ENCODE measurements at regions not wholly inside any gene's neighbourhood (a gene's known extent, or its start where the extent isn't known, plus 50 kb on each side); places are given as distances from the start of the nearest gene placed in this dataset.
"Not testable (repeated sequence)": the region's sequence is repeated elsewhere in the genome, so short reads cannot be mapped to it uniquely, and the experiment has no call there.

DNA sequence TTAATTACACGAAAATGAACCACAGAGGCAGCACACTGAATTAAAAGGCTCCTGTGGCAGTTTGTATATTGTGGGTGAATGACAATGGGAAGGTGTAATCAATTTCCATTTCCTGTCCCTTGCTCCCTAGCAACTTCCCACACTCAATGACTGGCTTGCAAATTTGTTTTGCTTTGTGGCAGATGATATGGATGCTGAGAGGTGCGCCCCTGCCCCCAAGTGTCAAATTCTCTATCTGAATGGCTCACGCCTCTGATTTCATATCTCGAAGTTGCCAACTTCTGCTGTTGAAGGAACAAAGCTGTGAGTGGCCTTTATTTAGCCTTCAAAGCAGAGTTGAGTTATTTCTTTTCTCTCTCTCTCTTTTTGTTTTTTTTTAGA is 86.0 kb downstream of the FOXD2 start:
- DNase-seq: no peak

DNA sequence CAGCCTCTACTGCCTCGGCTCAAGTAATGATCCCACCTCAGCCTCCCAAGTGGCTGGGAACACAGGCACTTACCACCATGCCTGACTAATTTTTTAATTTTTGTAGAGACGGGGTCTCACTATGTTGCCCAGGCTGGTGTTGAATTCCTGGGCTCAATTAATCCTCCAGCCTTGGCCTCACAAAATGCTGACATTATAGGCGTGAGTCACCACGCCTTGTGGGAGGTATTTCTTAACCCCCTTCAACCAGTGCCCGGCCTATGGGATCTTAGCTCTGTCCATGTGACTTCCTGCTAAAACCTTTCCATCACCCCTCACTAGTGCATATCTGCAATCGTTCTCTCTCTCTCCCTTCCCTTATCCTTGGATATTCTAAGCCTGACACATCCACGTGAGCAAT is 86.4 kb downstream of the FOXD2 start:
- DNase-seq: peak; percentile 50

DNA sequence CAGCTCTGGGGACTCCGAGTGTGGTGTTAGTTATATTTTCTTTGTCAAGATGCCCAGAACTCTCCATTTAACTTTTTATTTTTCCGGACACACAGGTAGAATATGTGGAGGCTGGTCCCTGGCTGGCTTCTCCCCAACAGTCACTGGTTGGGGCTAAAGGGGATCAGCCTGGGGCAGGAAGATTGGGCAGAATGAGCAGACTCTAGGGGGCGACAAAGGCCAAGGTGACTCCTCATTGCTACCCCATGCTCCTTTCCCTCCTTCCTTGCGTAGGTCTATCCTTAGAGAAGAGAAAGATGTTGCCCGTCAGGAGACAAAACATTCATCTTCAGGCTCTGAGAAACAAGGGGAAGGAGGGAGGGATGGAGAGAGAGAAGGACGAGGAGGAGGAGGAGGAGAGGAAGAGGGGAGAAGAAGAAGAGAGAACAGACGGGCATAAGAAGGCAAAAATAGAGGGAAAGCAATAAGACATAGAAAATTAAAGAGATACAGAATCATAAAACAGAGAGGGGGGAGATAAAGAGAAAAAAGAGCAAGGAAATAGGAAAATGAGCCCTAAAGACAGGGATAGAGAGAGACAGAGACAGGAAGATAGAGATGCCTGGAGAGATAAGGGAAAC is 89.9 kb downstream of the FOXD2 start:
- DNase-seq: no peak

DNA sequence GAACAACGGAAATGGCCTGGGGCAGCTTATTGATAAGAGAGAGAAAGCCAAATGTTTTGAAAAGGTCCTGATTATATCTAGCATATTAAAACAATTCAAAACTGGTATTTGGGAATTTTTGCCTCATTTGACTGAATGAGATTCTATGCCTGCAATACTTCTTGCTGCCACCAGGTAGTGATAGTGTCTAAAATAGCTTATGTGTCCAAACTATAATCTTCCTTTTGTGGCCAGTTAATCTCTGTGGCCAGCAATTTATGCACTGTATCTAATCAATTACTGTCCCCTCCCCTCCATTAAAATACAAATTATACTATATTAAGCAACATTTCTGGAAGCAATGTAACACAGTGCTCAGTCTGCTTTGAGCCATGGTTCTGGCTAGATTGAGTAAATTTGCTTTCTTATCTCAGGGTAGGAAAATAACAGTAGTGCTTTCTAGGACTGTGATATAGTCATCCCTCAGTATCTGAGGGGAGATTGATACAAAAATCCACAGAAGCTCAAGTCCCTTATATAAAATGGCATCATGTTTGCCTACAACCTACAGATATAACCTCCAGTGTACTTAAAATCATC is 91.8 kb downstream of the FOXD2 start:
- DNase-seq: no peak

DNA sequence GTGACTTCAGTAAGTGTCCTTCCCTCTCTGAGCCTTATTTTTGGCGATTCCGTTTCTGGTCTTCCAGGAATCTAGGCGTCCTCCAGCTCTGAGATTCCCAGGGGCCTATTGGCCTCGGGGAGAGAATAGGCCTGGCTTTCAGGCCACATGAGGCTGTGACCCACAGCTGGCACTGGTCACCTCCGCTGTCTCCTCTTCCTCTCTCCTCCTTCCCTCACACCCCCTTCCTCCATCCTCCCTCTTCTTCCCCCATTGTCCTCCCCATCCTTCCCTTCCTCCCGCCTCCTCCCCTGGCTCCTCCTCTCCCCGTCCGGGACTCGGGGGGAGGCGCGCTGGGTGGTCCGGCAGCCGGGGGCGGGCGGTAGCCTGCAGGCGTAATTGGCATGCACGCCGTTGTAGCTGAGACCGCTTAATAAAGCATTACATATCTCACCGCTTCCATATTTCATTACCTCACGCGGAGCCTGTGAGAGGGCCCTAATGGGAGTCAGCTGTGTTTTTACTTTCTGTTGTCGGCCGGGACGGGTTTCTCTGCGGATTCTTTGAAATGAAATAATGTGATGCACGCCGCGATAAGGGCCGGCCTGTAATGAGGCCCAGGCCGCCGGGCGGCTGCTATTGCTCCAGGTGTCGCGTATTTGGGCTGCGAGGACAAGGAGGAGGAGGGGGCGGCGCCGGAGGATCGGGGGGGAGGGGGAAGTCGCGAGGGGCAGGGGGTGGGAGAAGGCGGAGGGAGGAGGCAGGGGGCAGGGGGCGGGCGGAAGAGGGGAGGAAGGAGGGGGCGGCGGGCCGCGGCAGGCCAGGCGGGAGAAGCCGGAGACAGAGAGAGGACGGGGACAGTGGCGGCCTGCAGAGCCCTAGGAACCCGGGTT is 95.3 kb downstream of the FOXD2 start:
- DNase-seq: peak; percentile 21

DNA sequence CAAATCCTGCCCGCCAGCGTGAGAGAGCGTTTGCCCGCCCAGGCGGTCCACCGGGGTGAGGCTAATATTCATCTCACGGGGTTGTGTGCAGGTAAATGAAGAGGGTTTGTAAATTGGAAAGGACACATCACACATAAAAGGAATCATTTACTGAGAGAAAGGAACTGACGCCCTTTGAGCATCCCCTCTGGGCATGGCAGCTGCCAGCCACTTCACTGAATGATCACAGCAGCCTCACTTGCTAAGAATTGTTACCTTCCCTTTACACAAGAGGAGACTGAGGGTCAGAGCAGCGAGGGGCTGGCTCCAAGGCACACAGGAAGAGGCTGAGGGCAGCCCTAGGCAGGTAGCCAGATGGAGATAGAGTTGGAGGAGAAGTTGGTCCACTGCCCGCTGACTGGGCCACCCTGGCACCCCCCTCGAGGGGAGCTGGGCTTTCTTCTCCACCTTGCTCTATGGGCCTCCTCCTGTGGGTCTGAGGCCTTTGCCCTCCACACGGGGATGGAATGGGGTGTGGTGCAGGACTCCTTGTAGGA is 96.0 kb downstream of the FOXD2 start:
- no peak for DNase-seq

DNA sequence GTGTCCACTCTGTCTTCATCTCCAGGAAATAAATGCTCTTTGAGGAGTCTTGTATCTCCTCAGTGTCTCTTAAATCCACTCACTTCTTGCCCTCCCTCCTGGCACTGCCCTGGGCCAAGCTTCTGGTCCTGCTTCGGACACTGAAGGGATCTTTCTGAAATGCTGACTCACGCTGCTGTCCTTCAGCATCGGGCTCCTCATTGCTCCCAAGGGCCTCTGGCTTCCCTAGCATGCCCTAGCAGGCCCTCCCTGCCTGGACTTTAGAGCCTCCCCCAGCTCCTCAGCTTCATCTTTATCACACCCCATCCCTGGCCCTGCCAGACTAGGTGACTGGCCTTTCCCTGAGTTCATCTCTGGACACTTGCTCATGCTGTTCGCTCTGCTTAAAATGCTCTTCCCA is 96.6 kb downstream of the FOXD2 start:
- no peak for DNase-seq

DNA sequence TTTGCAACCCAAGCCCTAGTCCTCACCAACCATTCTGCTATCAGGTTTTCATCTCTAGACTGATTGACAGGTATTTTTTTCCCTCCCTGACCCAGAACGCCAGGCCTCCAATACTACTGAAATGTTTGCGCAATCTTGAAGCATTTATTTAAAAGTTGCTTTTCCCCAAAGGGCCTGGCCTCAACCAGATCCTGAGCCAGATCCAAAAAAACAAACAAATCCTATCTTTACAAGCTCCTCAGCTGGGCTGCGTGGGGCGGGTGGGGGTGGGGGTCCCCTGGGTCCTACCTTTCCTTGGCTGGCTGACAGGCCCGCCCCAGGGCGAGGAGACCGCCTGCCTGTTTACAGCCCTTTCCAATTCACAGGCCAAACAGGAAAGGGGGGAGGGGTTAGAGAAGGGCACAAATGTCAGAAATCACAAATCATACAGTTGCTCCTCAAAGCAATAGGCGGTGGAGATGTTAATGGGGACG is 98.8 kb downstream of the FOXD2 start:
- no peak for DNase-seq

DNA sequence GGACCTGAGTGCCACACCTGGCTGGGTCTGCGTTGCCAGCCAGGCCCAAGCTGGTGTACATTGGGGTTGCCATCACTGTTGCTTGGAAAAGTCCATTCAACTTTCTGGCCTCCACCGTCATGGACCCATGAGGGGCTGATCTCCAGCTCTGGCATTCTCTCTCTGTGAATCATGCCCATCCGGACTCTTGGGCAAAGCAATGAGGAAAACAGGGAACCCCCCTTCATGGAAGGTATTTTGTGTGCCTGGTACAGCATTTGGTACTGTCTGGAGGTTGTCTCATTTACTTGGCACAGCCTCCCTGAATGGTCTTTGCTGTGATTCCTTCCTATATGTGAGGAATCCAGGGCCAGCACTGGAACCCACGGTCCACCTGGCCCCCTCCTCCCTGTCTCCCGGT is 99.4 kb downstream of the FOXD2 start:
- DNase-seq: peak; percentile 53

DNA sequence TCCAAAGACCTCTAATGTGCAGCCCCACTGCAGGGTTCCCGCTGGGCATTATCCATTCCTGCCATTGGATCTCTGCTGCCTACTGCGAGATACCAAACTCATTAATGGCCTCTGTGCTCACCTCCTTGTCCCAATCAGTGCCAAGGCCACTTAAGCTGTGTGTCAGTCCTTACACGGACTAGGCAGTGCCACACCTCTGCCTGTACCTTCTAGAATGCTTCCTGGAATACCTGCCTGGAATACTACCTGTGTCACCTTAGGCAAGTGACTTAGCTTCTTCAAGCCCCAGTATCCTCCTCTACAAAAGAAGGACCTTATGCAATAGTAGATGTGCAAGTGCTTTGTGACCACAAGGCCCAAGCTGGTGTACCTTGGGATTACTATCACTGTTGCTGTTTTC is 100.1 kb downstream of the FOXD2 start:
- DNase-seq: no peak

DNA sequence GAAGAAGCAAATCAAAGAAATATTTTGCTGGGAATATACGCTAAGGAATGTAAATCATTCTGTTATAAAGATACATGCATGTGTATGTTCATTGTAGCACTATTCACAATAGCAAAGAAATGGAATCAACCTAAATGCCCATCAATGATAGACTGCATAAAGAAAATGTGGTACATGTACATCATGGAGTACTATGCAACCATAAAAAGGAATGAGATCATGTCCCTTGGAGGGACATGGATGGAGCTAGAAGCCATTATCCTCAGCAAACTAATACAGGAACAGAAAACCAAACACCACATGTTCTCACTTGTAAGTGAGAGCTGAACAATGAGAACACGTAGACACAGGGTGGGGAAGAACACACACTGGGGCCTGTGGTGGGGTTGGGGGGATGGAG is 100.7 kb downstream of the FOXD2 start:
- not testable (repeated sequence) for DNase-seq

DNA sequence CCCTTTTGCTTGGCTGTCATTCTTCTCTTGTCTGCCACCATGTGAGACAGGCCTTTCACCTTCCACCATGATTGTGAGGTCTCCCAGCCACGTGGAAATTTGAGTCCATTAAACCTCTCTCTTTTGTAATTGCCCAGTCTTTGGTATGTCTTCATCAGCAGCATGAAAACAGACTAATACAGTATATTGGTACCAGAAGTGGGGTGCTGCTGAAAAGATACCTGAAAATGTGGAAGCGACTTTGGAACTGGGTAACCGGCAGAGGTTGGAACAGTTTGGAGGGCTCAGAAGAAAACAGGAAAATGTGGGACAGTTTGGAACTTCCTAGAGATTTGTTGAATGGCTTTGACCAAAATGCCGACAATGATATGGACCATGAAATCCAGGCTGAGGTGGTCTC is 103.9 kb downstream of the FOXD2 start:
- not testable (repeated sequence) for DNase-seq

DNA sequence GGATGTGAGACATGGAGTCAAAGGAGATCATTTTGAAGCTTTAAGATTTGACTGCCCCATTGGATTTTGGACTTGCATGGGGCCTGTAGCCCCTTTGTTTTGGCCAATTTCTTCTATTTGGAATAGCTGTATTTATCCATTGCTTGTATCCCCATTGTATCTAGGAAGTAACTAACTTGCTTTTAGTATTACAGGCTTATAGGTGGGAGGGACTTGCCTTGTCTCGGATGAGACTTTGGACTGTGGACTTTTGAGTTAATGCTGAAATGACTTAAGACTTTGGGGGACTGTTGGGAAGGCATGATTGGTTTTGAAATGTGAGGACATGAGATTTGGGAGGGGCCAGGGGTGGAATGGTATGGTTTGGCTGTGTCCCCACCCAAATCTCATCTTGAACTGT is 105.2 kb downstream of the FOXD2 start:
- DNase-seq: not testable (repeated sequence)

DNA sequence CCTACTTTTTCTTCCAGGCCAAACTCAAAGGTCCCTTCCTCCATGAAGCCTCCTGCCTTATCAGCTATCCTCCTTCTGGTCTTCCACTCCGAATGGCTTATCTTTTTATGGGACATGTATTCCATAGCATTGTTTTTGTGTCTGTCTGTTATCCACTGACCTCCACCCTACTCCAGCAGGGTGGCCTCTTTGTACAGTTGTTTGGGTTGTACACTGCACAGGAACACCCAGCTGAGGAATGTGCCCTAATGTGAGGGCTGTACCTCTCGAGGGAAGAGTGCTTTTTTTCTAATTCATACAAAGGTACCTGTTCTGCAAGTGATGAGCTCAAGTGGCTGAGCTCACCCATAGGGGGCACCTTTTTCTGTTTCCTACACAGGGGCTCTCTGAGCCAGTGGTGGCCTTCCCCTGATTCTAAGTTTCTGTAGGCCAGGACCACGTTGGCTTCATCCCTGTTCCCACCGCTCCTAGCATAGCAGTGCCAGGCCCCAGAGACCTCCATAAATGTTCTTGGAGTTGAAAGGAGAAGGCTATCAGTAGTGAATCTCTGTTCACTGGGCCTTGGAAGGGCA is 108.2 kb downstream of the FOXD2 start:
- DNase-seq: no peak

DNA sequence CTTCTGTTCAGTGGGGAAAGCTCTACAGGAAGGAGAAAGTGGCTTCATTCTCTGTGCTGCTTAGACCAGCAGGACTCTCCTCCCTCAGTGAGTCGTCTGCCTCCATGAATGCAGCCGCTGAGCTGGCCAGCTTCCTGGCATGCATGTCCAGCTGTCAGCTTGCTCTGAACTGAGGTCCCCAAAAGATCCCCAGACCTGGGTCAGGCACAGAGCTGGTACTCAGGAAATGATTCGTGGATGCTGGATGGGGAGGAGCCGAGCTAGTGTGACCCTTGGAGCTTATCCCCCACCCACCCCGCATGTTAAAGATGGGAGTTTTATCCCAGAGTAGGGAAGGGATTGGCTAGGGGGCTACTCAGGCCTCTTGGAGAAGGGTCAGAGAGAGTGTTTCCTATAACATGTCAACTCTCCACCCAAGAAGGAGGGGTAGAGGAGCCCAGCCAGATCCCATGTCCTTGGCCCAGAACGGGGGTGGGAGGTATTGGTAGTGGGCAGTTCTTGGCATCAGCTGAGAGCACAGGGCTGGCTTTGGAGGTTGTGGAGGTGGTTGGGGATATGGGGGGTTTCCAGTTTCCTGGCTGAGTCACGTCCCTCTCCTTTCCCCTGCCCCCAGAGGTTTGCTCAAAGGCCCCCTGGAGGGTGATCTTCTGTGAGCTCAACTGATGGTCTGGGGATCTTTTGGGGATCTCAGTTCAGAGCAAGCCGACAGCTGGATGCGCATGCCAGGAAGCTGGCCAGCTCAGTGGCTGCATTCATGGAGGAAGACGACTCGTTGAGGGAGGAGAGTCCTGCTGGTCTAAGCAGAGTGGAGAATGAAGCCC is 110.1 kb downstream of the FOXD2 start:
- DNase-seq: no peak

DNA sequence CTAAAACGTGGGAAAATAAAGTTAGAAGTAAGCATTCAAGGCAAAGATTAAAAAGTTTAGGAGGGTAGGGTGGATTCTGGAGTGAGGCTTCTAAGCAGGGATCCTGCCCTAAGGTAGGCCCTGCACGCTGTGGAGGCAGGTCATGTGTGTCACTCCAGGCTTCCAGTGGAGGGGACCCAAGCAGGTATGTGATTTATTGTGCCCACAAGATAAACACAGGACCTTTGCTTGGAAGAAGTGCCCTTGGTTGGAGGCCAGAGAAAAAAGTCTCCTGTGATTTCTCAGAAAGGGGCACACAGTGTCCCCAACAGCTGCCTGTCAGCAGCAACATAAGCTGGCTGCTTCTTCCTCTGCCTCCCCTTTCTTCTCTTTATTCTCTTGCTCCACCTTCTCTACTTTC is 110.8 kb downstream of the FOXD2 start:
- DNase-seq: no peak

DNA sequence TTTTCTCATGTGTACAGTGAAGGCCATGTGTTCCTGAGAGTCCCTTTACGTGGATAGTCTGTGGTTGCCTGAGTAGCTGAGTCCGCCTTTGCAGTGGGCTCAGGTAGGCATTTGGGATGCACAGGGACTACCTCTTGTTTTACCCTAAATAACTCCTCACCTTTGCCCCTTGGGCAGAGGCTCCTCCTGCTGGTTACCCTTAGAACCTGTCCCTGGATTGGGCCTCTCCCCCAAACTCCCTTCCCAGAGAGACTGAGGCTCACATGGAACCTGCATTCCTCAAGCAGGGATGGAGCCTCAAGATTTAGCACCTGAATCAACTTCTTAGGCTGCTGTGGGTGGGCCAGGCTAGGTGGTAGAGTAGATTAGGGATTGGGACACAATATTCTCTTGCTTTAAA is 111.7 kb downstream of the FOXD2 start:
- no peak for DNase-seq

DNA sequence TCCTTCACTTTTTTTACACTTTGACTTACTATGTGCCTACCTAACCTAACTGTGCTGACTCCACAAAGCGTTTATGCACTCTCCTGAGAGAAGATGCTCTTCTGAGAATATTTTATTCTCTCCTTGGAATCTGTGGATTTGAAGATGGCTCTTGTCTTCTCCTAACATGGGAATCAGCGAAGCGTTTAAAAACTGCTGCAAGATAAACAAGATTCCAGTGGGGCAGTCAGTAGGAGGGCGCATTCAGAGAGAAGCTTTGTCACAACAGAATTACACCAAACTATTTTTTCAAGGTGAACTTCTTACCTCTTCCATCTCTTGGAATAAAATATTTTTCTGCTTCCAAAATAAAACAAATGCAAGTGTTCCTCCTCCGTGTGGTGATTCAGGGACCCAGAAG is 113.1 kb downstream of the FOXD2 start:
- DNase-seq: no peak

DNA sequence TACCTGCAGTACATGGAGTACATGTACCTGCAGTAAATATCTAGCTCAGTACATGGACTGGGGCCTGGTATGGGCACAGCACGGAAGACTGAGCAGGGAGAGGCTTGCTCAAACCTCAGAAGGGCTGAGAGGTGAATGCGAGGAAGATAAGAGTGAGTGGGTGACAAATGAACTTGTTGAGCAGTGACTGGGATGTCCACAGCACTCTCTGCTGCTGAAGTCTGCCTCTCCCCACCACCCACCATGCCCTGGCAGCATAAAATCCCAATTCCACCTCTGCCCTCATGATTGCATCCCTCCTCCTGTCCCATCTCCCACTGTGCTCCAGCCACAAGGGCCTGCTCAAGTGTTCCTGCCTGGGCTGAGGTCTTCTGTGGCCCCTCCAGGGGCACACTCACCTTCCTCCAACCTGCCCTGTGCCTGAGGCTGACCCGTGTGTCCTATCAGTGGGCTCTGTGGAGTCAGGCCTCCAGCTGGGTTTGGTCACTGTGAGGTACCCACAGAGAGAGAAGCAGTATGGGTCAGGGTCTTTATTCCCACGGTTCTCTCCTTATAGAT is 114.2 kb downstream of the FOXD2 start:
- no peak for DNase-seq

DNA sequence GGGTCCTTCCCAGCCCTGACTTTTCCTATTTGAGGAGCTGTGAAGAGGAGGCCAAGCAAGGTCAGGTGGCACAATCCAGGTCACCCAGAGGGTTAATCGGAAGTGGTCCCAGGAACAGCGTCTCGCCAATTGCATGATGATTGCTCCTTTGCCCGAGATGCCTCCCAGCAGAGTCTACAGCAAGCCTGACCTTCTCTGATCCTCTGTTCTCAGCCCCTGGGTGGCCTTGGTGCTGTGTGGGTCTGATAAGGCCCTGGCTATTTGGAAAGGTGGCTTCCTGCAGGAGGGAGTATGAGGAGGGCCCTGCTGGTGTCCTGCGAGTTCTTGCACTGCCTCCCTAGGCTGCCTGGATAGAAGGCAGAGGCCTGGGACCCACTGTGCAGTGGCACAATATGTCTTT is 116.2 kb downstream of the FOXD2 start:
- no peak for DNase-seq

DNA sequence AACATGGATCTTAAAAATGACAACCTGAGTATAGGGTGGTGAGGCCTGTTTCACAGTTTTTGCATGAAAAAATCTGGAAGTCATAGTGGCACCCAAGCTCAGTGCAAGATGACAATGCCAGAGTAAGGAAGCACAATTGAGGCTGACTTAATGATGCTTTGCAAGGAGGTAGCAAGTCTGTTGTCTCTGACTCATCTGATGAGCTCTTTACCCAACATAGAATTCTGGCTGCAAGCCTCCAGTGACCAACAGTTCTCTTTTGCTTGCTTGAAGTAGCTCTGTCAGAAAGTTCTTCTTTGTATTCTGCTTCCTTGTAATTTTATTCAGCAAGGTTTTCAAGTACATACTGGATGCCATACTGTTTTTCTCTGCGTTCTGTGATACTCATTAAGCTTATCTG is 117.1 kb downstream of the FOXD2 start:
- peak; percentile 20 for DNase-seq

DNA sequence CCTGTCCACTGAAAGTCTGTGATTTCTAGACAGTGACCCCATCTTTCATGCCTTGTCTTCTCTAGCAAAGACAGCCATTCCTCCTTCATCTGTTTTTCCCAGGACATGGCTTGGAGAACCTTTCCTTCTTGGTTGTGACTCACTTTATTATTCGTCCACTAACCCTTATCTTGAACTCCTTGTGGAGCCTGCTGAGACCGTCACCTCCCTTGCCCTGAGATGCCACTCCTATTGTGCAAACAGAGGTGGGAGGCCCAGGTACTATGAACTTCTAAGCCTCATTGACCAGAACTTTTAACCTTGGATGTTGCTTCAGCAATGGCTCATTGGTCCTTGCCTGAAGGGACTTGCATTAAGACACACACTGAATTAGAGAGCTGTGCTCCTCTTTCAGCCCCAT is 117.5 kb downstream of the FOXD2 start:
- no peak for DNase-seq
